Natural killer cell (primary cell): ENCODE measurements at regions not wholly inside any gene's neighbourhood (a gene's known extent, or its start where the extent isn't known, plus 50 kb on each side); places are given as distances from the start of the nearest gene placed in this dataset.

Experiments
- ATAC-seq, 3 donors: fragments of 150-1000 bp in 2 of 3; fragments of 200-7000 bp in 1 of 3; cut with Tn5 transposase; 1 replicate in 1 of 3; 2 replicates in 2 of 3; pipeline ENCODE4 v1.10.0; 2021; ENCODE audit warnings: mild to moderate bottlenecking in 2 of 3, moderate library complexity in 2 of 3
- DNase-seq, 2 donors: peaks; one replicate each; pipeline versions ENCODE4 v3.0.0 to v3.0.0-alpha.2; 2013 to 2021; ENCODE audit warnings: mixed read lengths in 1 of 2
- H3K27ac ChIP-seq: one replicate; pipeline ENCODE4 v1.5.1; 2013; ENCODE audit warnings: mild to moderate bottlenecking, low read length
- H3K27me3 ChIP-seq: one replicate; pipeline ENCODE4 v1.6.1; 2013; ENCODE audit warnings: low read length; ENCODE audit not compliant: control insufficient read depth, insufficient read depth
- H3K36me3 ChIP-seq: one replicate; pipeline ENCODE4 v1.6.1; 2013; ENCODE audit warnings: low read length; ENCODE audit not compliant: control insufficient read depth, insufficient read depth
- H3K4me1 ChIP-seq: one replicate; pipeline ENCODE4 v1.6.1; 2013; ENCODE audit warnings: low read length; ENCODE audit not compliant: control insufficient read depth, insufficient read depth
- H3K4me3 ChIP-seq: one replicate; pipeline ENCODE4 v1.5.1; 2013; ENCODE audit warnings: low read length
- H3K9me3 ChIP-seq: one replicate; pipeline ENCODE4 v1.6.1; 2013; ENCODE audit warnings: low read length; ENCODE audit not compliant: control insufficient read depth, insufficient read depth
- H3K27ac Mint-ChIP-seq, 2 donors: one replicate each; pipeline ENCODE4 v1.8.0; 2022; ENCODE audit warnings: mild to moderate bottlenecking in 2 of 2, mixed read lengths in 2 of 2, moderate library complexity in 1 of 2
- H3K27me3 Mint-ChIP-seq, 2 donors: one replicate each; pipeline ENCODE4 v1.8.0; 2022; ENCODE audit warnings: low read depth in 2 of 2, mixed read lengths in 2 of 2
- H3K36me3 Mint-ChIP-seq: one replicate; pipeline ENCODE4 v1.8.0; 2022; ENCODE audit warnings: mixed read lengths
- H3K4me1 Mint-ChIP-seq, 2 donors: one replicate each; pipeline ENCODE4 v1.8.0; 2022; ENCODE audit warnings: mixed read lengths in 2 of 2
- H3K4me3 Mint-ChIP-seq: one replicate; pipeline ENCODE4 v1.8.0; 2022; ENCODE audit warnings: mild to moderate bottlenecking, moderate library complexity, mixed read lengths
- H3K9me3 Mint-ChIP-seq, 2 donors: one replicate each; pipeline ENCODE4 v1.8.0; 2022; ENCODE audit warnings: mixed read lengths in 2 of 2
- WGBS: methylation state at CpG from one replicate; pipeline ENCODE4 v1.1.7; 2013; ENCODE audit warnings: missing lambda C conversion rate; ENCODE audit not compliant: insufficient coverage; 5-methylcytosine and 5-hydroxymethylcytosine counted together
- intact Hi-C: fragments of 100-400 bp; cut with micrococcal nuclease; formaldehyde crosslinking; loops from one replicate; pipeline ENCODE4 v1.14.2; 2022
- TF ChIP-seq, protein P1 (sequence below): fragments of 200-600 bp; IDR thresholded peaks from one replicate; pipeline ENCODE4 v1.8.0; 2022; ENCODE audit warnings: antibody characterized with exemption

DNA sequence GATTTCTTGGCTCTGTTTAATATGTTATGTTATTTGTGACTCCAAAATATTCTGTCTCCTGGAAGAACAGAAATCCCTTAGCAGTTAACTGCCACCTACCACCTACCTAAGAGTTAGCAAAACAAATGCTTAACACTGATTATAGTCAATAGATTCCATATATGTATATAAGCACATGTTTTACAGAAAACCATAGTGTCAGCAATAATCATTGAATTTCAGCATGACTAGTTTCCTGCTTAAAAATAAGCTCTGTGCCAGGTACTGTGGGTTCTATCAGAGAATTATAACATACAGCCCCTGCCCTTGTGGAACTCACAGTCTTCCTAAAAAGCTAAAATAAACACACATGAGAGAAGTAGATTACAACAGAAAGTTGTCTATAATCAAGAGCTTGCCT lies 561.9 kb upstream of the CAMK1G start:
- no peak for ATAC-seq
- Mint-ChIP-seq H3K4me3 (no peak overlapping the region), H3K36me3 (no peaks in the 10 kb centered on the region), H3K9me3 (peaks cover 2 to 3% of the 10 kb centered on the region in 2 donors), H3K4me1 (no peaks in the 10 kb centered on the region), H3K27me3 (no peaks in the 10 kb centered on the region), H3K27ac (no peak overlapping the region)
- Histone ChIP-seq H3K9me3 (peaks cover 10% of the 10 kb centered on the region), H3K4me1 (no peaks in the 10 kb centered on the region), H3K27ac (no peak overlapping the region), H3K36me3 (no peaks in the 10 kb centered on the region), H3K4me3 (no peak overlapping the region), H3K27me3 (no peaks in the 10 kb centered on the region)
- intact Hi-C loops = no loop called here
- TF ChIP-seq, protein P1, sequence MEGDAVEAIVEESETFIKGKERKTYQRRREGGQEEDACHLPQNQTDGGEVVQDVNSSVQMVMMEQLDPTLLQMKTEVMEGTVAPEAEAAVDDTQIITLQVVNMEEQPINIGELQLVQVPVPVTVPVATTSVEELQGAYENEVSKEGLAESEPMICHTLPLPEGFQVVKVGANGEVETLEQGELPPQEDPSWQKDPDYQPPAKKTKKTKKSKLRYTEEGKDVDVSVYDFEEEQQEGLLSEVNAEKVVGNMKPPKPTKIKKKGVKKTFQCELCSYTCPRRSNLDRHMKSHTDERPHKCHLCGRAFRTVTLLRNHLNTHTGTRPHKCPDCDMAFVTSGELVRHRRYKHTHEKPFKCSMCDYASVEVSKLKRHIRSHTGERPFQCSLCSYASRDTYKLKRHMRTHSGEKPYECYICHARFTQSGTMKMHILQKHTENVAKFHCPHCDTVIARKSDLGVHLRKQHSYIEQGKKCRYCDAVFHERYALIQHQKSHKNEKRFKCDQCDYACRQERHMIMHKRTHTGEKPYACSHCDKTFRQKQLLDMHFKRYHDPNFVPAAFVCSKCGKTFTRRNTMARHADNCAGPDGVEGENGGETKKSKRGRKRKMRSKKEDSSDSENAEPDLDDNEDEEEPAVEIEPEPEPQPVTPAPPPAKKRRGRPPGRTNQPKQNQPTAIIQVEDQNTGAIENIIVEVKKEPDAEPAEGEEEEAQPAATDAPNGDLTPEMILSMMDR = no peak
- DNase-seq = no peak

DNA sequence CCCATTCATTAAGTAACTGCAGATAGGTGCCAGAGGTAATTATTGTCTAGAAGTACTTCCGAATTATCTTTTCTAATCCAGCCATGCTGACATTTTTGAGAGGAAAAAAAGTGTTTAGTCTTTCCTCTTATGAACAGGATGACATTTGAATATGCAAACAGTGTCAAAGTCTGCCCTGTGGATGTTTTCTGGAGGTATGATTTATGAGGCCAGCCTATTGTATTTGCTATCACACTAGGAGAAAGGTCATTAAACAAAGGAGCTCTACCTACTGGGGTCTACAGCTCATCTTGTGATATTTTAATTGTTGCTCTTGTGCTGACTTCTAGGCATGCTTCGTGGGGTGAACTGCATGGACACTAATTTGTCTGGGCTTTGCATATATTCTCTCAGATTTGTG lies 559.7 kb upstream of the CAMK1G start:
- intact Hi-C loops = no loop called here
- Histone ChIP-seq H3K36me3 (no peaks in the 10 kb centered on the region), H3K27ac (no peak overlapping the region), H3K27me3 (no peaks in the 10 kb centered on the region), H3K4me1 (no peaks in the 10 kb centered on the region), H3K9me3 (peaks cover 10% of the 10 kb centered on the region), H3K4me3 (no peak overlapping the region)
- ATAC-seq = no peak
- no peak for DNase-seq
- H3K27me3 Mint-ChIP-seq = peaks cover 0 to 2% of the 10 kb centered on the region in 2 donors
- H3K4me1 Mint-ChIP-seq = no peaks in the 10 kb centered on the region
- no peak overlapping the region for H3K27ac Mint-ChIP-seq
- H3K36me3 Mint-ChIP-seq = no peaks in the 10 kb centered on the region
- TF ChIP-seq, protein P1 = no peak
- H3K9me3 Mint-ChIP-seq = peaks cover 0 to 4% of the 10 kb centered on the region in 2 donors
- H3K4me3 Mint-ChIP-seq = no peak overlapping the region
- 71% methylated on average over 1 of the region's 2 CpGs for WGBS

GRCh38 chr1:209029737-209030136 lies 553.8 kb upstream of the CAMK1G start:
- no peaks in the 10 kb centered on the region for H3K9me3 ChIP-seq
- no peak overlapping the region for H3K27ac ChIP-seq
- Mint-ChIP-seq H3K4me1 (no peaks in the 10 kb centered on the region), H3K36me3 (no peaks in the 10 kb centered on the region), H3K27me3 (peaks cover 0 to 6% of the 10 kb centered on the region in 2 donors), H3K27ac (no peak overlapping the region), H3K9me3 (peaks cover 7 to 8% of the 10 kb centered on the region in 2 donors), H3K4me3 (no peak overlapping the region)
- H3K27me3 ChIP-seq = no peaks in the 10 kb centered on the region
- no peaks in the 10 kb centered on the region for H3K36me3 ChIP-seq
- WGBS = 88% methylated on average over 1 of the region's 1 CpG
- intact Hi-C loops = no loop called here
- H3K4me3 ChIP-seq = no peak overlapping the region
- TF ChIP-seq, protein P1 = no peak
- no peaks in the 10 kb centered on the region for H3K4me1 ChIP-seq
- no peak for ATAC-seq
- DNase-seq = no peak

- Histone ChIP-seq H3K27ac (no peak overlapping the region), H3K36me3 (no peaks in the 10 kb centered on the region), H3K4me1 (no peaks in the 10 kb centered on the region), H3K4me3 (no peak overlapping the region), H3K9me3 (no peaks in the 10 kb centered on the region), H3K27me3 (no peaks in the 10 kb centered on the region)
- no peak overlapping the region for H3K27ac Mint-ChIP-seq
- H3K4me3 Mint-ChIP-seq = no peak overlapping the region
- TF ChIP-seq, protein P1 = no peak
- WGBS = 87% methylated on average over 6 of the region's 6 CpGs
- H3K4me1 Mint-ChIP-seq = no peaks in the 10 kb centered on the region
- ATAC-seq (no peak), DNase-seq (no peak)
- peaks cover 7 to 8% of the 10 kb centered on the region in 2 donors for H3K9me3 Mint-ChIP-seq
- H3K27me3 Mint-ChIP-seq = peaks cover 0 to 6% of the 10 kb centered on the region in 2 donors
- H3K36me3 Mint-ChIP-seq = no peaks in the 10 kb centered on the region
- intact Hi-C loops = no loop called here
Measured at GRCh38 chr1:209030454-209031167, 552.9 kb upstream of the CAMK1G start.
